Liver (tissue), 3 donors: ENCODE measurements at regions not wholly inside any gene's neighbourhood (a gene's known extent, or its start where the extent isn't known, plus 50 kb on each side); places are given as distances from the start of the nearest gene placed in this dataset.

Source experiments
- EGR1 ChIP-seq, 2 donors: IDR thresholded peaks; 2 replicates each; pipeline ENCODE4 v1.6.1; 2016 to 2018; ENCODE audit warnings: antibody characterized with exemption in 2 of 2, low read depth in 2 of 2
- FOXA1 ChIP-seq: IDR thresholded peaks from 2 replicates; pipeline ENCODE4 v1.6.1; 2016; ENCODE audit warnings: antibody characterized with exemption
- GABPA ChIP-seq, 2 donors: IDR thresholded peaks in 1 of 2; conservative IDR thresholded peaks in 1 of 2; 2 replicates each; pipeline ENCODE4 v1.6.1; 2016; ENCODE audit warnings: antibody characterized with exemption in 2 of 2, mild to moderate bottlenecking in 1 of 2, moderate library complexity in 1 of 2
- HNF4A ChIP-seq, 2 donors: conservative IDR thresholded peaks; 2 replicates each; pipeline ENCODE4 v1.6.1; 2016; ENCODE audit warnings: antibody characterized with exemption in 2 of 2, mild to moderate bottlenecking in 2 of 2
- JUND ChIP-seq, 2 donors: IDR thresholded peaks; 2 replicates each; pipeline ENCODE4 v1.6.1; 2016; ENCODE audit warnings: antibody characterized with exemption in 2 of 2
- RAD21 ChIP-seq, 2 donors: IDR thresholded peaks; 2 replicates each; pipeline ENCODE4 v1.6.1; 2016; ENCODE audit warnings: antibody characterized with exemption in 2 of 2, mild to moderate bottlenecking in 2 of 2
- SP1 ChIP-seq: IDR thresholded peaks from 2 replicates; pipeline ENCODE4 v1.6.1; 2018; ENCODE audit warnings: antibody characterized with exemption, mild to moderate bottlenecking
- TAF1 ChIP-seq: conservative IDR thresholded peaks from 2 replicates; pipeline ENCODE4 v1.6.1; 2016; ENCODE audit warnings: antibody characterized with exemption, mild to moderate bottlenecking
- TF ChIP-seq, protein P1 (sequence below): fragments of 150-350 bp; IDR thresholded peaks from 2 replicates; pipeline ENCODE4 v1.5.1; 2017; ENCODE audit warnings: improper control_type of control experiment, low read depth, low read length; ENCODE audit not compliant: missing input control
- TF ChIP-seq, protein P2 (sequence below): IDR thresholded peaks from 2 replicates; pipeline ENCODE4 v1.6.1; 2016; ENCODE audit warnings: antibody characterized with exemption
- TF ChIP-seq, protein P3 (sequence below): IDR thresholded peaks from 2 replicates; pipeline ENCODE4 v1.6.1; 2016; ENCODE audit warnings: antibody characterized with exemption, mild to moderate bottlenecking
- donor health status: healthy.
- donor health status: healthy.

DNA sequence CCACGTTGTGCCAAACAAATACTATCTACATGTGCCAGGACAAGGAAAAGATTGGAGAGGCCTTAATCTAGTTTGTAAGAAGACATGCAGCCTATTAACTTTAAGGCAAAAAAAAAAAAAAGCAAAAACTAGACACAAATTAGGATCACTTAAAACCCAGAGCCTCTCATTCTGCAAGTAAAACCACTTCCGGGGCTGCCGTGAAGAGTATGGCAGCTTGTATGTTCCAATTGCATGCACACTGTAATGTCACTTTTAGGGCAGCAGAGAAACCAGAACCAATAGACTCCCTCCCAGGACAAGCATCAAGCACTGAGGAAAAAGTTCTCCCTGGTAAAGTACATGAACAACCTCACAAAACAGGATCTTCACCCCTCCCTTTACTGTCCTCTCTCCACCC is 70.6 kb downstream of the RSL24D1 start:
- TF ChIP-seq, protein P1, sequence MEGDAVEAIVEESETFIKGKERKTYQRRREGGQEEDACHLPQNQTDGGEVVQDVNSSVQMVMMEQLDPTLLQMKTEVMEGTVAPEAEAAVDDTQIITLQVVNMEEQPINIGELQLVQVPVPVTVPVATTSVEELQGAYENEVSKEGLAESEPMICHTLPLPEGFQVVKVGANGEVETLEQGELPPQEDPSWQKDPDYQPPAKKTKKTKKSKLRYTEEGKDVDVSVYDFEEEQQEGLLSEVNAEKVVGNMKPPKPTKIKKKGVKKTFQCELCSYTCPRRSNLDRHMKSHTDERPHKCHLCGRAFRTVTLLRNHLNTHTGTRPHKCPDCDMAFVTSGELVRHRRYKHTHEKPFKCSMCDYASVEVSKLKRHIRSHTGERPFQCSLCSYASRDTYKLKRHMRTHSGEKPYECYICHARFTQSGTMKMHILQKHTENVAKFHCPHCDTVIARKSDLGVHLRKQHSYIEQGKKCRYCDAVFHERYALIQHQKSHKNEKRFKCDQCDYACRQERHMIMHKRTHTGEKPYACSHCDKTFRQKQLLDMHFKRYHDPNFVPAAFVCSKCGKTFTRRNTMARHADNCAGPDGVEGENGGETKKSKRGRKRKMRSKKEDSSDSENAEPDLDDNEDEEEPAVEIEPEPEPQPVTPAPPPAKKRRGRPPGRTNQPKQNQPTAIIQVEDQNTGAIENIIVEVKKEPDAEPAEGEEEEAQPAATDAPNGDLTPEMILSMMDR, result no peak
- TF ChIP-seq TAF1, result no peak
- TF ChIP-seq, protein P2, sequence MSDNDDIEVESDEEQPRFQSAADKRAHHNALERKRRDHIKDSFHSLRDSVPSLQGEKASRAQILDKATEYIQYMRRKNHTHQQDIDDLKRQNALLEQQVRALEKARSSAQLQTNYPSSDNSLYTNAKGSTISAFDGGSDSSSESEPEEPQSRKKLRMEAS, result no peak
- TF ChIP-seq, protein P3, sequence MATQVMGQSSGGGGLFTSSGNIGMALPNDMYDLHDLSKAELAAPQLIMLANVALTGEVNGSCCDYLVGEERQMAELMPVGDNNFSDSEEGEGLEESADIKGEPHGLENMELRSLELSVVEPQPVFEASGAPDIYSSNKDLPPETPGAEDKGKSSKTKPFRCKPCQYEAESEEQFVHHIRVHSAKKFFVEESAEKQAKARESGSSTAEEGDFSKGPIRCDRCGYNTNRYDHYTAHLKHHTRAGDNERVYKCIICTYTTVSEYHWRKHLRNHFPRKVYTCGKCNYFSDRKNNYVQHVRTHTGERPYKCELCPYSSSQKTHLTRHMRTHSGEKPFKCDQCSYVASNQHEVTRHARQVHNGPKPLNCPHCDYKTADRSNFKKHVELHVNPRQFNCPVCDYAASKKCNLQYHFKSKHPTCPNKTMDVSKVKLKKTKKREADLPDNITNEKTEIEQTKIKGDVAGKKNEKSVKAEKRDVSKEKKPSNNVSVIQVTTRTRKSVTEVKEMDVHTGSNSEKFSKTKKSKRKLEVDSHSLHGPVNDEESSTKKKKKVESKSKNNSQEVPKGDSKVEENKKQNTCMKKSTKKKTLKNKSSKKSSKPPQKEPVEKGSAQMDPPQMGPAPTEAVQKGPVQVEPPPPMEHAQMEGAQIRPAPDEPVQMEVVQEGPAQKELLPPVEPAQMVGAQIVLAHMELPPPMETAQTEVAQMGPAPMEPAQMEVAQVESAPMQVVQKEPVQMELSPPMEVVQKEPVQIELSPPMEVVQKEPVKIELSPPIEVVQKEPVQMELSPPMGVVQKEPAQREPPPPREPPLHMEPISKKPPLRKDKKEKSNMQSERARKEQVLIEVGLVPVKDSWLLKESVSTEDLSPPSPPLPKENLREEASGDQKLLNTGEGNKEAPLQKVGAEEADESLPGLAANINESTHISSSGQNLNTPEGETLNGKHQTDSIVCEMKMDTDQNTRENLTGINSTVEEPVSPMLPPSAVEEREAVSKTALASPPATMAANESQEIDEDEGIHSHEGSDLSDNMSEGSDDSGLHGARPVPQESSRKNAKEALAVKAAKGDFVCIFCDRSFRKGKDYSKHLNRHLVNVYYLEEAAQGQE, result no peak
- TF ChIP-seq JUND (IDR thresholded peaks at IDR 0.05), result no peak
- no peak for TF ChIP-seq RAD21 (IDR thresholded peaks at IDR 0.05)
- no peak for TF ChIP-seq FOXA1
- TF ChIP-seq GABPA (IDR thresholded peaks at IDR 0.05 in 1 of 2, conservative IDR thresholded peaks at IDR 0.05 in 1 of 2), result no peak
- TF ChIP-seq HNF4A (conservative IDR thresholded peaks at IDR 0.05), result no peak
- TF ChIP-seq EGR1 (IDR thresholded peaks at IDR 0.05; ENCODE audit: low read depth in 2 of 2), result no peak
- no peak for TF ChIP-seq SP1
